Activated CD4-positive, alpha-beta memory T cell treated with anti-CD3 and anti-CD28 coated beads for 36 hours (primary cell): ENCODE measurements at regions not wholly inside any gene's neighbourhood (a gene's known extent, or its start where the extent isn't known, plus 50 kb on each side); places are given as distances from the start of the nearest gene placed in this dataset.

Experiments used
- CTCF ChIA-PET: fragments of 350-600 bp; sonication (Branson Sonifier 250); formaldehyde crosslinking; loops from one replicate; lab custom pipeline; 2021; ENCODE audit warnings: antibody characterized with exemption, inconsistent platforms; lab: Charles Lee
- POLR2A ChIA-PET: fragments of 350-600 bp; sonication (Branson Sonifier 250); formaldehyde crosslinking; loops from one replicate; lab custom pipeline; 2021; ENCODE audit warnings: antibody characterized with exemption; lab: Charles Lee
- DNase-seq: peaks from one replicate; pipeline ENCODE4 v3.0.0-alpha.2; 2020
- H3K27ac Mint-ChIP-seq: one replicate; pipeline ENCODE4 v1.8.0; 2021; ENCODE audit warnings: mixed read lengths
- H3K27me3 Mint-ChIP-seq: one replicate; pipeline ENCODE4 v1.8.0; 2021; ENCODE audit warnings: mixed read lengths
- H3K36me3 Mint-ChIP-seq: one replicate; pipeline ENCODE4 v1.8.0; 2021; ENCODE audit warnings: mixed read lengths
- H3K4me1 Mint-ChIP-seq: one replicate; pipeline ENCODE4 v1.8.0; 2021; ENCODE audit warnings: low read depth, mixed read lengths
- H3K4me3 Mint-ChIP-seq: one replicate; pipeline ENCODE4 v1.8.0; 2021; ENCODE audit warnings: mild to moderate bottlenecking, mixed read lengths
- H3K9me3 Mint-ChIP-seq: one replicate; pipeline ENCODE4 v1.8.0; 2021; ENCODE audit warnings: mixed read lengths
- intact Hi-C: fragments of 100-400 bp; cut with micrococcal nuclease; formaldehyde crosslinking; loops from one replicate; pipeline ENCODE4 v1.15.1; 2023

GRCh38 chr21:27498025-27498424 lies 531.1 kb upstream of the ADAMTS5 start:
- H3K4me1 Mint-ChIP-seq = no peaks in the 10 kb centered on the region
- peaks cover 2% of the 10 kb centered on the region for H3K9me3 Mint-ChIP-seq
- ChIA-PET CTCF (no interaction called here), POLR2A (no interaction called here)
- no peaks in the 10 kb centered on the region for H3K27me3 Mint-ChIP-seq
- H3K4me3 Mint-ChIP-seq = no peak overlapping the region
- H3K36me3 Mint-ChIP-seq = no peaks in the 10 kb centered on the region
- DNase-seq = no peak
- intact Hi-C loops = no loop called here
- no peak overlapping the region for H3K27ac Mint-ChIP-seq

GRCh38 chr21:27495836-27496235 lies 528.9 kb upstream of the ADAMTS5 start:
- H3K4me1 Mint-ChIP-seq = no peaks in the 10 kb centered on the region
- H3K4me3 Mint-ChIP-seq = no peak overlapping the region
- H3K27me3 Mint-ChIP-seq = no peaks in the 10 kb centered on the region
- intact Hi-C loops = no loop called here
- POLR2A ChIA-PET = no interaction called here
- peaks cover 2% of the 10 kb centered on the region for H3K9me3 Mint-ChIP-seq
- H3K27ac Mint-ChIP-seq = no peak overlapping the region
- H3K36me3 Mint-ChIP-seq = no peaks in the 10 kb centered on the region
- CTCF ChIA-PET = no interaction called here
- no peak for DNase-seq

- Mint-ChIP-seq H3K4me3 (no peak overlapping the region), H3K27me3 (no peaks in the 10 kb centered on the region), H3K36me3 (no peaks in the 10 kb centered on the region), H3K27ac (no peak overlapping the region), H3K4me1 (no peaks in the 10 kb centered on the region), H3K9me3 (no peaks in the 10 kb centered on the region)
- intact Hi-C loops = no loop called here
- CTCF ChIA-PET = no interaction called here
- POLR2A ChIA-PET = no interaction called here
- no peak for DNase-seq
Observed at GRCh38 chr21:27493542-27493941, 526.7 kb upstream of the ADAMTS5 start.

- no peaks in the 10 kb centered on the region for H3K27me3 Mint-ChIP-seq
- H3K27ac Mint-ChIP-seq = no peak overlapping the region
- ChIA-PET CTCF (no interaction called here), POLR2A (no interaction called here)
- no peak for DNase-seq
- H3K4me3 Mint-ChIP-seq = no peak overlapping the region
- H3K36me3 Mint-ChIP-seq = no peaks in the 10 kb centered on the region
- no peaks in the 10 kb centered on the region for H3K4me1 Mint-ChIP-seq
- intact Hi-C loops = no loop called here
- H3K9me3 Mint-ChIP-seq = peaks cover 4% of the 10 kb centered on the region
Observed at GRCh38 chr21:27487676-27488075, 520.8 kb upstream of the ADAMTS5 start.

GRCh38 chr21:27480841-27481261 lies 514.0 kb upstream of the ADAMTS5 start:
- no peaks in the 10 kb centered on the region for H3K36me3 Mint-ChIP-seq
- ChIA-PET POLR2A (no interaction called here), CTCF (no interaction called here)
- no peak overlapping the region for H3K4me3 Mint-ChIP-seq
- no peak overlapping the region for H3K27ac Mint-ChIP-seq
- DNase-seq = no peak
- H3K9me3 Mint-ChIP-seq = peaks cover 8% of the 10 kb centered on the region
- no peaks in the 10 kb centered on the region for H3K27me3 Mint-ChIP-seq
- H3K4me1 Mint-ChIP-seq = no peaks in the 10 kb centered on the region
- intact Hi-C loops = no loop called here

- intact Hi-C loops = no loop called here
- no peaks in the 10 kb centered on the region for H3K4me1 Mint-ChIP-seq
- ChIA-PET CTCF (no interaction called here), POLR2A (no interaction called here)
- H3K27ac Mint-ChIP-seq = no peak overlapping the region
- H3K27me3 Mint-ChIP-seq = no peaks in the 10 kb centered on the region
- H3K36me3 Mint-ChIP-seq = no peaks in the 10 kb centered on the region
- no peak overlapping the region for H3K4me3 Mint-ChIP-seq
- DNase-seq = no peak
- H3K9me3 Mint-ChIP-seq = peaks cover 7% of the 10 kb centered on the region
Observed at GRCh38 chr21:27477296-27477695, 510.4 kb upstream of the ADAMTS5 start.

- Mint-ChIP-seq H3K36me3 (no peaks in the 10 kb centered on the region), H3K9me3 (peaks cover 7% of the 10 kb centered on the region), H3K27me3 (no peaks in the 10 kb centered on the region), H3K27ac (no peak overlapping the region), H3K4me3 (no peak overlapping the region), H3K4me1 (no peaks in the 10 kb centered on the region)
- ChIA-PET CTCF (no interaction called here), POLR2A (no interaction called here)
- no peak for DNase-seq
- intact Hi-C loops = no loop called here
Observed at GRCh38 chr21:27476696-27477095, 509.8 kb upstream of the ADAMTS5 start.

GRCh38 chr21:27475363-27475955 lies 508.6 kb upstream of the ADAMTS5 start:
- Mint-ChIP-seq H3K27me3 (no peaks in the 10 kb centered on the region), H3K36me3 (no peaks in the 10 kb centered on the region), H3K9me3 (peaks cover 10% of the 10 kb centered on the region), H3K4me3 (no peak overlapping the region), H3K27ac (no peak overlapping the region), H3K4me1 (no peaks in the 10 kb centered on the region)
- CTCF ChIA-PET = no interaction called here
- intact Hi-C loops = no loop called here
- POLR2A ChIA-PET = no interaction called here
- DNase-seq = no peak

- DNase-seq = no peak
- Mint-ChIP-seq H3K4me1 (no peaks in the 10 kb centered on the region), H3K4me3 (no peak overlapping the region), H3K27ac (no peak overlapping the region), H3K27me3 (no peaks in the 10 kb centered on the region), H3K36me3 (no peaks in the 10 kb centered on the region), H3K9me3 (peaks cover 6% of the 10 kb centered on the region)
- POLR2A ChIA-PET = no interaction called here
- intact Hi-C loops = no loop called here
- CTCF ChIA-PET = no interaction called here
Observed at GRCh38 chr21:27467366-27467765, 500.5 kb upstream of the ADAMTS5 start.

GRCh38 chr21:27466140-27466539 lies 499.3 kb upstream of the ADAMTS5 start:
- ChIA-PET POLR2A (no interaction called here), CTCF (no interaction called here)
- no peak overlapping the region for H3K27ac Mint-ChIP-seq
- H3K4me3 Mint-ChIP-seq = no peak overlapping the region
- no peaks in the 10 kb centered on the region for H3K36me3 Mint-ChIP-seq
- DNase-seq = no peak
- peaks cover 4% of the 10 kb centered on the region for H3K9me3 Mint-ChIP-seq
- intact Hi-C loops = no loop called here
- H3K27me3 Mint-ChIP-seq = no peaks in the 10 kb centered on the region
- no peaks in the 10 kb centered on the region for H3K4me1 Mint-ChIP-seq

- ChIA-PET CTCF (no interaction called here), POLR2A (no interaction called here)
- Mint-ChIP-seq H3K36me3 (no peaks in the 10 kb centered on the region), H3K27ac (no peak overlapping the region), H3K4me1 (no peaks in the 10 kb centered on the region), H3K9me3 (no peaks in the 10 kb centered on the region), H3K27me3 (no peaks in the 10 kb centered on the region), H3K4me3 (no peak overlapping the region)
- no peak for DNase-seq
- intact Hi-C loops = no loop called here
Observed at GRCh38 chr21:27464648-27465047, 497.8 kb upstream of the ADAMTS5 start.

GRCh38 chr21:27462726-27463125 lies 495.8 kb upstream of the ADAMTS5 start:
- H3K9me3 Mint-ChIP-seq = no peaks in the 10 kb centered on the region
- H3K36me3 Mint-ChIP-seq = no peaks in the 10 kb centered on the region
- POLR2A ChIA-PET = no interaction called here
- H3K27ac Mint-ChIP-seq = no peak overlapping the region
- no peak for DNase-seq
- H3K4me1 Mint-ChIP-seq = no peaks in the 10 kb centered on the region
- intact Hi-C loops = no loop called here
- H3K27me3 Mint-ChIP-seq = no peaks in the 10 kb centered on the region
- H3K4me3 Mint-ChIP-seq = no peak overlapping the region
- CTCF ChIA-PET = no interaction called here

- intact Hi-C loops = no loop called here
- Mint-ChIP-seq H3K36me3 (no peaks in the 10 kb centered on the region), H3K27me3 (no peaks in the 10 kb centered on the region), H3K4me1 (no peaks in the 10 kb centered on the region), H3K4me3 (no peak overlapping the region), H3K9me3 (no peaks in the 10 kb centered on the region), H3K27ac (no peak overlapping the region)
- ChIA-PET POLR2A (no interaction called here), CTCF (no interaction called here)
- DNase-seq = no peak
Observed at GRCh38 chr21:27454234-27454633, 487.3 kb upstream of the ADAMTS5 start.
